GM21423 (cell line): ENCODE measurements at regions not wholly inside any gene's neighbourhood (a gene's known extent, or its start where the extent isn't known, plus 50 kb on each side); places are given as distances from the start of the nearest gene placed in this dataset.

Experiments used
- ATAC-seq: cut with Tn5 transposase; IDR thresholded peaks from one replicate; pipeline ENCODE4 v1.9.1; 2021; ENCODE audit warnings: mild to moderate bottlenecking, moderate library complexity; ENCODE audit not compliant: unreplicated experiment

- no peak for ATAC-seq
Measured at GRCh38 chr6:47151232-47151898, 109.2 kb upstream of the ADGRF1 start.

- ATAC-seq, result no peak
Measured at GRCh38 chr6:47149554-47149953, 107.4 kb upstream of the ADGRF1 start.

GRCh38 chr6:47149066-47149465, 106.9 kb upstream of the ADGRF1 start:
- no peak for ATAC-seq

- no peak for ATAC-seq
Measured at GRCh38 chr6:47147836-47148344, 105.8 kb upstream of the ADGRF1 start.

GRCh38 chr6:47147175-47147727, 105.1 kb upstream of the ADGRF1 start:
- no peak for ATAC-seq

- ATAC-seq, result no peak
Measured at GRCh38 chr6:47146431-47147174, 104.5 kb upstream of the ADGRF1 start.

- no peak for ATAC-seq
Measured at GRCh38 chr6:47145212-47145611, 103.1 kb upstream of the ADGRF1 start.

- ATAC-seq, result no peak
Measured at GRCh38 chr6:47144306-47144705, 102.2 kb upstream of the ADGRF1 start.

- no peak for ATAC-seq
Measured at GRCh38 chr6:47141963-47142362, 99.8 kb upstream of the ADGRF1 start.

- no peak for ATAC-seq
Measured at GRCh38 chr6:47141171-47141570, 99.0 kb upstream of the ADGRF1 start.

GRCh38 chr6:47138046-47138445, 95.9 kb upstream of the ADGRF1 start:
- ATAC-seq, result no peak

GRCh38 chr6:47137073-47137472, 94.9 kb upstream of the ADGRF1 start:
- ATAC-seq, result no peak

GRCh38 chr6:47135772-47136171, 93.6 kb upstream of the ADGRF1 start:
- ATAC-seq, result no peak

- no peak for ATAC-seq
Measured at GRCh38 chr6:47134476-47135189, 92.5 kb upstream of the ADGRF1 start.

- ATAC-seq, result no peak
Measured at GRCh38 chr6:47133230-47134000, 91.3 kb upstream of the ADGRF1 start.

GRCh38 chr6:47132724-47133123, 90.6 kb upstream of the ADGRF1 start:
- ATAC-seq, result no peak

- no peak for ATAC-seq
Measured at GRCh38 chr6:47131773-47132172, 89.6 kb upstream of the ADGRF1 start.

GRCh38 chr6:47130086-47130485, 88.0 kb upstream of the ADGRF1 start:
- ATAC-seq, result no peak

GRCh38 chr6:47129129-47129528, 87.0 kb upstream of the ADGRF1 start:
- no peak for ATAC-seq

GRCh38 chr6:47126647-47127391, 84.7 kb upstream of the ADGRF1 start:
- no peak for ATAC-seq
